Non-pigmented ciliary epithelial cell (primary cell): ENCODE measurements at regions not wholly inside any gene's neighbourhood (a gene's known extent, or its start where the extent isn't known, plus 50 kb on each side); places are given as distances from the start of the nearest gene placed in this dataset.

ENCODE experiments used
- DNase-seq: peaks from one replicate; pipeline ENCODE4 v3.0.0-alpha.2; 2010; ENCODE audit warnings: low read depth

- DNase-seq, result no peak
Observed at GRCh38 chr6:147077251-147077650, 127.0 kb upstream of the STXBP5 start.

DNA sequence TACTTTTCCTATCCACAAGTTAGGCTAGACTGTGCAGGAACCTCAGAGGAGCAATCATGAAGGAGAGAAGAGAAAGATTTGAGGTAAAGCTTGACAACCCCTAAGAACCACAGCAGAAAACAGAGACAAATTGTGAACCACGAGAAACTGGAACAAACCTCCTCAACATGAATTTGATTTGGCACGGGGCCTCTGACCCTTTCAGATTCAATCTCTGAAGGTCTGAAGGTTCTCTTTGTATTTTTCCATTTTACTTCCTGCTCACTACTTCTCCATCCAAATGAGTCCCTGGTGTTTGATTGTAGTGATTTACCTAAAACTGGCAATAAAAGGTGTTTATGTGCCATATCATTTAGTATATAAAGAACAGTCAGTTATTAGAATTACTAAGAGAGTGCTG, 126.1 kb upstream of the STXBP5 start:
- DNase-seq, result no peak

- DNase-seq, result peak; percentile 9
Observed at GRCh38 chr6:147078602-147079001, 125.6 kb upstream of the STXBP5 start.

DNA sequence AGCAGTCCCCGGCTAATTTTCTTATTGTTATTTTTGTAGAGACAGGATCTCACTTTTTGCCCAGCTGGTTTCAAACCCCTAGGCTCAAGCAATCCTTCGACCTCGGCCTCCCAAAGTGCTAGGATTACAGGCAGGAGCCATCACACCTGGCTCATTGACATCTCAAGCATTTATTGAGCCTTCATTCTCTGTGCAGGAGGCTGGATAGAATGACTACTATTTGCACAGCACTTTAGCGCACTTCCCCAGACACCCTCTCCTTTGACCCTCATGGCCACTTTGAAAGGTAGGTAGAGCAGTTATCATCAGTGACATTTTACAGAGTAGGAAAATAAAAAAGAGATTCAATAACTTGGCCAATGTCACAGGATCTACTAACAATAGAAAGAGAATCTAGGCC, 124.0 kb upstream of the STXBP5 start:
- DNase-seq, result no peak

DNA sequence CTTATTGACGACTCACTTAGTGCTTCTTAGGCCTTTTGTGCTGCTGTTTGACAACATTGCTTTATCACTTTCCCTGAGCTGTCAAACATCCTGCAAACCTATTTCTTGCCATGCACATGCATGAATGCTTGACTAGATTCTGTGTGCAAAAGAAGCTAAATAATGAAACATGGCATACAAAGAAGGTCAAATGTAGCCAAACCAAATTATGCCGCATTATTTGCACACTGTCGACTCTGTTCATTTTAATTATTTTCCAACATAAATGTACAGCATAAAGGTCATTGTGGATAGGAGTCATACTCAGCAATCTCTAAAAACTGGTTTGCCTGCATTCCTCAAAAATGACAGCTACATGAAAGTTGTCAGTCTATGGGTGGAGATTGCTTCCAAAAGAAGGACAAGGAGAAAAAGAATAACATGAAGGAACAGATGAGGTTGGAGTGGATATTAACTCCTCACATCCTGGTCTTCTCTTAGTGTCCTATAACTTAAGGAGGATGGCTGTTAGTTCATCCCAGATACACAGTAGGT, 123.1 kb upstream of the STXBP5 start:
- DNase-seq, result no peak

- no peak for DNase-seq
Observed at GRCh38 chr6:147087641-147088040, 116.6 kb upstream of the STXBP5 start.

DNA sequence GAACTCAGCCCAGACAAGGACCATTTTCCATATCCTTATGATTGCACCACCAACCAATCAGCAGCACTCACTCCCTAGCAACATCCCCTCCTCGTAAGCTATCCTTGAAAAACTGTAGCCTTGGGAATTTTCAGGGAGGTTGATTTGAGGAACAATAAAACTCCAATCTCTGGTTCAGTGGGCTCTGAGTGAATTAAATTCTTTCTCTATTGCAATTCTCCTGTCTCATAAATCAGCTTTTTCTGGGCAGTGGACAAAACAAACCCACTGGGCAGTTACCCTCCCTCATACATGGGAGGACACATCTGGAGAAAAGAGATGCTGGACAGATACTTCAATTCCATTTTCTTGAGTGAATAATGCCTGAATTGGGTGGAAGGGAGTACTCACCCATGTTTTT, 115.4 kb upstream of the STXBP5 start:
- DNase-seq, result no peak

- DNase-seq, result no peak
Observed at GRCh38 chr6:147095316-147095715, 108.9 kb upstream of the STXBP5 start.

DNA sequence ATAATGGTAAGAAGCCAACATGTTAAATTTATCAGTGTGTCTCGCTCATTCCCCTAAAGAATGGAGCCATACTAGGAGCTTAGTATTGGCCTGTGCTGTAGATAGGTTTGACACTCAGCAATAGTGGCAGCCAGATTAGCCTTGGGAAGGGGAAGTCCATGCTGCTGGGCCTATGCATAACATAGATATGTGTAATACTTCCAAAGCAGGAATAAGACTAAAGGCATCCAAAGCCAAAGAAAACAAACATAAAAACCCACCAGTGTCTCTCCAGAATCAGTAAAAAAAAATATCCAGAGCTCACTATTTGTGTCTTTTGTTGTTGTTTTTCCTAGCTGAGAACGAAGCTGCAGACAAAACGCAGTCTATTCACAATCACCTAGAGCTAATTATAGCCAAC, 104.2 kb upstream of the STXBP5 start:
- DNase-seq, result peak; percentile 80

- DNase-seq, result no peak
Observed at GRCh38 chr6:147103007-147103406, 101.2 kb upstream of the STXBP5 start.

- DNase-seq, result no peak
Observed at GRCh38 chr6:147103694-147104093, 100.5 kb upstream of the STXBP5 start.

DNA sequence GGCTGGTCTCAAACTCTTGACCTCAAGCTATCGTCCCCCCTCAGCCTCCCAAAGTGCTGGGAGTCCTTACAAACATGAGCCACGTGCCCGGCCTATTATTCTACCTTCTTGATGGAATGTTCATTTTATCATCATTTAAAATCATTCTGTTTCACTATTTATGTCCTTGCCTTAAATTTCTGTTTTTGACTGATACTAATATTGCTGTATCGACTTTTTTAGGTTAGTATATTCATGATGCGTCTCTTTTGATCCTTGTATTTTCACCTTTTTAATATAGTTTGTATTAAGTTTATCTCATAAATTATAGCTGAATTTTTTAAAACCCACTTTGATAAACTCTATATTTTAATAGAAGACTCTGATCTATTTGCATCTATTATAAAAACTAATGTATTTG, 98.4 kb upstream of the STXBP5 start:
- no peak for DNase-seq

- DNase-seq, result no peak
Observed at GRCh38 chr6:147106759-147107401, 97.3 kb upstream of the STXBP5 start.

GRCh38 chr6:147108259-147108910, 95.8 kb upstream of the STXBP5 start:
- no peak for DNase-seq

GRCh38 chr6:147109707-147110106, 94.5 kb upstream of the STXBP5 start:
- DNase-seq, result no peak

DNA sequence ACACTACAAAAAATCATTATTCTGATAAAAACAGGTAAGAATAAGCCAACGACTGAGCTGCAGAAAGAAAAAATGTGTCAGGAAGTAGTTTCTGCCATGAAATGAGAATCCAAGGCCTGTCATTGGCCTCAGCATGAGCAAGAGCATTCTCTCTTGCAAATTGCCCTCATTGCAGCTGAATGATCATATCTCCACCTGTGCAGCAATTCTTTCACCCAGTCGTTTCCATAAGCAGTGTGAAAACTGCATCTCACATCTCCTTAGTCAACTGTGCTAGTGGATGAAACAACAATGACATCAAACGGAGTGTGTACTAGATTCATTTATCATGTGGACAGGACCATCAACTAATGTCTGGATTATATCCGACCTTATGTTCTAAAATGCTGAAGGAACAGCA, 88.2 kb upstream of the STXBP5 start:
- no peak for DNase-seq

DNA sequence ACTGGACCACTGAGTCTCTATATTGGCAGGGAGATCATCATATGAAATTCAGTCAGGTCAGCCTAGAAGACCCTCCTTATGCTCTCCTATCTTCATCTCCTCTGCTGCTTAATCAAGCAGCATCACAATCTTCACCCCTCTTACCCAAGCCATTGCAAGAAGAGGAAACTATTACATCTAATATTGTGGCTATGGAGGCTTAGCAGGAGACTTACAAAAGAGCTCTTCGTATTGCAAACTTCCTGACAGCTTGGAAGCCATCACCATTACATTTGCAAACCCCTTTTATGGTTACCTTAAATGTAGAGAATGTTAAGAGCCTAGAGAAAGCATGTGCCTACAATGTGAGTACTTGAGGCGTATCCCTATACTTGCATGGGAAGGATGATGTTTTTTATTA, 87.2 kb upstream of the STXBP5 start:
- DNase-seq, result no peak

DNA sequence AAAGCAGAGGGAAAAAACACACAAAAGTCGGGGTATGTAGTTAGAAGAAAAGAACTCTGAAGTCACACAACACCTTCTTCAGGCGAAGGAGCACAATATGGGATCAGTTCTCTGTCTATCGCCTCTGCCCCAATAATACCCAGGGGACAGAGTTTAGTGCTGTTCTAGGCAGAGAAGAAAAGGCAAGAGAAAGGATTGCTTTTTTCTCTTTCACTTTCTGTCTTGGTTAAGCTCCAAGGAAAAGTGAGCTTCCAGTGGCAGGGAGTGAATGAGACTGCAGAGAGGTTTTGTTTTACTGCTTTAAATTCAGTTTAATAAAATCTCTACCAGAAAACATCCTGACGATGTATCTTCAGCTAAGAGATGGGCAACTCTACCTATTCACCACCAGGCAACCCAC, 86.6 kb upstream of the STXBP5 start:
- DNase-seq, result no peak

GRCh38 chr6:147119310-147119709, 84.9 kb upstream of the STXBP5 start:
- DNase-seq, result no peak

GRCh38 chr6:147122823-147123222, 81.4 kb upstream of the STXBP5 start:
- no peak for DNase-seq

GRCh38 chr6:147126618-147127022, 77.6 kb upstream of the STXBP5 start:
- no peak for DNase-seq

DNA sequence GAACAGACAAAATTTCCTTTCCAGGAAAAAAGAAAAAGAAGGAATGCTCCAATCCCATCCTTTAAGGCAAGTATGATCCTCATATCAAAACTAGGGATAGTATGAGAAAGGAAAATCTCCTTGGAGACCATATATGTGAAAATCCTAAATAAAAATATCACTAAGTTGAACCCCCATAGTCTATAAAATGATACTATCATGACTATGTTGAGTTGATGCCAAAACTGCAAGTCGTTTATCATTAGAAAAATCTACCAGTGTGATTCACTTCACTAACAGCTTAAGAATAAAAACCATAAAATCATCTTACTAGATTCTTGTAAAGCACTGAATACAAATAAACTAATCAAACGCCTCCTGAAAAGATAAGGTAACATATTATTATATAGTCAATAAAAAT, 76.6 kb upstream of the STXBP5 start:
- DNase-seq, result no peak

DNA sequence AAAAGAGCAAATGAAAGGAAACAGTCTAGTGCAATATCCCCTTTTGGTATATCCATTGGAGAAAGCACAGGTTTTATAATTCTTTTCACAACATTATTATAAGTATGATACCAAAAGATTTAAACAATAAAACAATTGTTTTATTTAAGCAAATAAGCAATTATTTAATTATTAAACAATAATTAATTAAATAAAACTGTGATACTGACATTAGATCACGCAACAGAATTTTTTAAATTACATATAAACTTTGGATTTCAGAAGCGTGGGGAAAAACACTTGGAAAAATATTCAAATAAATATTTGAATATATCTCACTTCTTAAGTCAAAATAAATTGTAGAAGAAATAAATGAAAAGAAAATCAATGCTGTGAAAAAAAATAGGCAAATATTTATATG, 76.2 kb upstream of the STXBP5 start:
- DNase-seq, result no peak

DNA sequence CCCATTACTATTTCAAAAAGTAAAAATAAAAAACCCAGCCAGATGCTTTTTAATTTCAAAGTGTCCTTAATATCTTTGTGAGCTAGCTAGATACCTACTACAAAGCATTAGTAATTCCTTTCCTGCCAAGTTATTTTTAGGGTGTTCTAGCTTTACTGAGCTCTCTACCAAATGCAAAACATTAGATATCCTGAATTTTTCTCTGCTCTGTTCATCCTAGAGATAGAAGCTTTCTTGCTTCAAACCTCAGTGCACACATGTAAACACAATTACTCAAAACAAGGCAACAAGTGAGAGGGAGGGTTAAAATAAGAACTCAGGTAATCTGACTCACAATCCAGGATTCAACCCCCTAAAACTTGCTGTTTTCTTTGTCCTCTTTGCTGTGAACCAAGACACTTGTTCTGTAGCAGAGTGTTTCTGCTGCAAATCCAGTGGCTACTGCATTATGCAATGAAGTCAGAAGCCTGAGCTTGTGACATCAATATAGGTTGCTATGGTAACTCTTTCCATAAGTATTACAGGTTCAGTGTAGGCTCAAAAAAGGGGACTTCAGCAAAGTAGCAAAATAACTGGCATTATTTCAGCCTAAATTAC, 72.6 kb upstream of the STXBP5 start:
- no peak for DNase-seq
